GM04503 (cell line): ENCODE measurements at regions not wholly inside any gene's neighbourhood (a gene's known extent, or its start where the extent isn't known, plus 50 kb on each side); places are given as distances from the start of the nearest gene placed in this dataset.

ENCODE experiments used
- DNase-seq: peaks from one replicate; pipeline ENCODE4 v3.0.0-alpha.2; 2012; ENCODE audit warnings: low read depth

DNA sequence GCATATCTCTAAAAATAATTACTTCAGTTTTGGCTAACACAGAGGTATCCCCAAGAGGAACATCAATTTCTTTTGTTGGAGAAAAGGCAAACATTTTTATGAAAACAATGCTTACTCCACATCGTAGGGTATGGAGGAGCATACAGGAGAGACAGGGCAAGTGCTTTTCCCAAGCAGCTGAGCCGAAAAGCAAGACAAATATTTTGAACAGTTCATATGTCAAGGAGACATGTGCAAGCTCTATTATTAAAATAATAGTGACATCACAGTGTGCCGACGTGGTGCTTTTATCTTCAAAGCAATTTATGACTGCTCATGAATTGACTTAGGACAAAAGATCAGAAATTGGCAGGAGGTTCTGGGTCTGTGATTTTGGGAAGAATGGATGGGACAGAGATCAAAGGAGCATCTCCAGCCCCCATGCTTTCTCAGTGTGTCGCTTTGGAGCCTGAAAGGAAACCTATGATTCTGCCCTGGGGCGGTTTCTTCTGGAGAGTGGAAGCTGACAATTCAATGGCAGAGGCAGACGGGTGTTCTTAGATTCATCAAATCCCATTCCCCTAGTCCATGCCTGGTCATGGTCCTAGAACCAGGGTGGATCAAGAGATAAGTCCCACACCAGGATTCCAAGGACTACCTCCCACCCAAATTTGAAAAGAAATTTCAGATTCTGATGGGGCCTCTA is 97.1 kb downstream of the JCAD start:
- no peak for DNase-seq

DNA sequence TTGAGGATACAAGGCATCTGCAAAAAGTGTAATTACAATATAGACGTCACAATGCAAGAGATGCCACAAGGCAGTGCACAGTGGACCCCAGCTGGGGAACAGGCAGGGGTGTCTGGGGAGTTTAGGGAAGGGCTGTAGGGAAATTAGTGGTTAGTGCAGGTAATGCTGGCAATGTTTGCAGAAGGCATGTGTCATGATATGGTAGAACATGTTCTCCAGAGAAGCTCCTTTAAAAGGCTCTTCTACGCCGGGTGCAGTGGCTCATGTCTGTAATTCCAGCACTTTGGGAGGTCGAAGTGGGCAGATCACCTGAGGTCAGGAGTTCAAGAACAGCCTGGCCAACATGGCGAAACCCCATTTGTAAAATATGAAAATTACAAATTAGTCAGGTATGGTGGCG is 98.0 kb downstream of the JCAD start:
- DNase-seq: no peak

DNA sequence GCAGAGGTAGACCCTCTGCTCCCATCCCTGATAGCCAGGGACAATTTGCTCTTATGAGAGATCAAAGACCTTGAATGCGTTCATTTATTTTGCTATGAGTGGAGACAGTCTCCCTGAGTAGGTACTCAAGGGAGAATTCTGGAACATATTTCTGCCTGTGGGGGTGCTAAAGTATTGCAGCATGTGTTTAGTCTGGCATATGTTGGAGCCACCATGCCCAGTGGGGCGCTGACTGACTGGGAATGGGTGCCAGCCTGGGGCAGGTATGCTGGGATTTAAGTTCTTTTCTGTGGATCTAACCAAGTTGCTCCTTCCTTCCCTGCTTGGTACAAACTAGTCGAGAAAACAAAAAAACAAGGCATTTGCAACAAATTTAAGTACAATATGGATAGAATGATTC is 99.1 kb downstream of the JCAD start:
- DNase-seq: no peak

DNA sequence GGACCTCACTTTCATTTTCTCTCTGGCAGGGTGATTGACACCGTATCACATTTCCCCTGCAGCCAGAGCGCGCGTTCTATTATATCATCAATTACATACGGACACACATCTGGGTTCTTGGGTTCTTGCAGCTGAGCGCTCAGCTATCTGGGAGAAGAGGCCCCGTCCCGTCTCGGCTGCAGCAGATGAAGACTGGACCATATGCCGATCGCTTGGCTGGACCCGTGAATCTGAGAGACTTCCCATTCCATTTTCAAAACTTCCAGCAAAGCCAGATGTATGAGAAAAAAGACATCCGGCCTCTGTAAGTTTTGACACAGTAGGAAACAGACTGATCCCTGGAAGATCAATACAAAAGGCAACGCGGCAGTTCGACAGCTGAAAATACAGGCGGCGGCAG is 99.8 kb downstream of the JCAD start:
- no peak for DNase-seq

DNA sequence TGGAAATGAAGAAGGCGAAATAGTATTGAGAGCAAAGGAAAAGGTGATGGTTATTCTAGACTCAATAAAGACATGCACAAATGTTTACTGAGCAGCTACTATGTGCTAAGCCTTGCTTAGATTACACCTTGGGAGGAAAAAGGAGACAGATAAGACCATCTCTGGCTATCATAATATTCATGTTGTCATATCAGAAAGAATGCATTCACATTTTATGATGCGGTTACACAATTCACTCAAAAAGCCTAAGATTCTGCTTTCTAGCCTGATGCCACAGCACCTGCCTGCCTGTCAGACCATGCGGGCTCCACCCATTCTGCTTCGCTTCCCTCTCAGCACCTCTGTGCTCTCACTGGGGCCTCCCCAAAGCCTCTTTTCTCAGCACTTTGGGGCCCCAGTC is 100.9 kb downstream of the JCAD start:
- DNase-seq: no peak

DNA sequence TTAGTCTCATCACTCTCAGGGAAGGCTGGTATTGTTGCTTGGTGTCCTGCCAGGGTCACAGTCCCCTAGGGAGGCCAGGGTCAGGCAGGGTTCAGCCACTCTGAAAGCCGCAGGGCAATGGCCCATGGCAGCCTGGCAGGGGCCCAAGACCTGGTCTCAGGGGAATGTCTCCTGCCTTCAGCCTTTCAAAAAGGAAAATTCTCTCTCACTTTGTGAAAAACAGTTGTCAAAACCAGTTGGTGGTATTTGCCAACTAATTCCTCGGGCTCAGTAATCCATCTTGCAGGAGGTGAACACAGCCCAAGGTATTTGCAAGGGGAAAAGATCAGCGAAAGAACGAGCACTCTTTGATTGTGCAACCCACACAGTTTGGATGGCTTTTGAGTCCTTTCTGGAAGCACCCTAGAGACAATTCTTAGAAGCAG is 101.5 kb downstream of the JCAD start:
- no peak for DNase-seq

DNA sequence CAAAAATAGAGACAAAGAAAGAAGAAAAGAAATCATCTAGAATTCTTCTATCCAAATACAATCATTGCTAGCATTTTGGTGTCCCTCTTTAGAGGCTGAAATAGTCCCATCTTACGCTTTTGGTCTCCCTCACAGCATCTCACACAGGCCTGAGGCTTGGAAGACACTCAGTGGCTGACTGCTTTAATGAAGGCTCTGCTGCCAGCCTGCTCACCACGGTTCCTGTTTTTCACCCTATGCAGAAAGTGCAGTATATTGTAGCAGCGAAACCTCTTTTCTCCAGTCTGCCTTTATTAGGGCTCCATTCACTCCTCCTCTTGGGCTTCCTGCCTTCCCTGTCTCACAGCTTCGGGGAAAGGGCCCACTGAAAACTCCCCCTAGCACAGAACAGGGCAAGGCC is 102.2 kb downstream of the JCAD start:
- no peak for DNase-seq

DNA sequence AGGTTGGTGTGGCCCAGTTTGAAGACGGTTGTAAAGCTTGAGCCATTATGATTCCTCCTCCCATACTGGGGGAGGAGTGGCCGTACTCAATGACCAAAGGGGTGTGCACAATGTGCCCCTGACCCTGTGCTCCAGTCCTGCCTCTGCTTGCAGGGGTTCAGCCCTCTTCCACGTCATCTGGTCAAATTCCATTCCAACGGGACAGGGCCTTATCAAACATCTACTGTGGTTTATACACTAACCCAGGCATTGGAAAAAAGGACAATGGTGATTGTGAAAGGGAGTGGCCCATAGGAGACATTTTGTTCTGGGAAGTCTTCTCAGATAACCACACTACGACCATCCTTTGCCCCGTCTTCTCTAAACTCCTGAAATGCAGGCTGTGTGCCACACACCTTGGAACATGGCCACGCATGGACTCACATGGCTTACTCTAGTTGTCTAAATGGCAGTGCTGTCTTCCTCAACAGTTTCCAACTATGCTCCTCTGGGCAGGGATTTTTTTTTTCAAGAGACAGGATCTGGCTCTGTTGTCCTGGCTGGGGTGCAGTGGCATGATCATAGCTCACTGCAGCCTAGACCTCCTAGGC is 103.0 kb downstream of the JCAD start:
- no peak for DNase-seq

DNA sequence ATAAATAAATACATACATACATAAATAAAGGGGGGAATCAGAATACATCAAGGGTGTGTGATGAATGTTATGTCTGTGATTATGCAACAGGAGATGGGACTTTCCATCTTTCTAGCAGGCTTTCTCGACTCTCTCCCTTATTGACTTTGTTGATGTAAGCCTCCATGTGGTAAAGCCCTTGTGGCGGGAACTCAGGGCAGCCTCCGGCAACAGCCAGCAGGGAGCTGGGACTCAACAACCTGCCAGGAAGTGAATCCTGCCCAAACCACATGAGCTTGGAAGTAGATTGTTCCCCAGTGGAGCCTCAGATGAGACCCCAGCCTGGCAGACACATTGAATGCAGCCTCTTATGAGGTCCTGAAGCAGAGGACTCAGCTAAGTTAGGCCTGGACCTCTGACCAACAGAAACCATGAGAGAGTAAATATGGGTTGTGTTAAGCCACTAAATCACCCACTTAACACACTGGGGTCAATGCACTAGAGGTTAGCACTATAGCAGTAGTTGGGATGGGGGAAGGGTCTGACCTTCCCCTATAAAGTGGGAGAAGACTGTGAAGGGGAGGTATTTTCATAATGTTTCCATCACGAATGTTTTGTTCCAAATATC is 104.0 kb downstream of the JCAD start:
- DNase-seq: no peak

DNA sequence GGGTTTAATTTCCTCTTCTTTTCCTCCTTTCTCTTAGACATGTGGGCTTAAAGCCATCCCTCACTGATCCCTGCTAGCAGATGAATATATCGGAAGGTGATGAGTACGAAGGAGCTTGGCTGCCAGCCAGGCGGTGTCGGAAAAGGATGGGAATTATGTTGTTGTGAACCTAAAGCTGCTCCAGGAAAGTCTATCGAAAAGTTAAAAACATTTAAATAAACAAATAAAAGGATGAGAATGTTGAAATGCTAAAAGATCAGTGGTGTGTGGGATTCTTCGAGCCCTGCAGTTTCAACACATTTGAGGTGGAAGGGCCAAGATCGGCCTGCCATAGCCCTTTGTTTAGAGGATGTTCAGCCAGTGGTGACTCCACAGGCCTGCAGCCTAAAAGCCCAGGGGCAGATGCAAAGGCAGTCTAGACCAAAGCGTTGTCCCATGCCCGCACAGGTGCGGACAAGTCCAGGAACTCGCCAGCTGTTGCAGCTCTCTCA is 107.9 kb downstream of the JCAD start:
- no peak for DNase-seq

DNA sequence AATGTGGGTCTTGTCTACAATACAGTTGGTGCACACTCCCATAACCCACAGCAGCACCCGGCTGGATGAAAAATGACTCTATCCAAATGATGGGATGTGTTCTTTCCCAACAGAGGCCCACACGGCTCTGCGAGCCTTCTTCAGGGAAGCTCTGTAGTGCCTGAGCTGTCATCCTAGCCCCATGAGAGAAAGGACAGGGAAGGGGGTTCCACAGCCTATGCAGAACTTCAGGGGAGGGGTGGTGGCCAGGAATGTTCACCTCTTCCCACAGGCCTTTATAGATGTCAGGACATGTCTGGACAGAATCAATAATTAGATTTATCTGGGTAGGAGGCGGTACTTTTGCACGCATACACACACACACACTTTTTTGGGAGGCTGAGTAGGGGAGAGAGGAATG is 109.0 kb downstream of the JCAD start:
- no peak for DNase-seq

DNA sequence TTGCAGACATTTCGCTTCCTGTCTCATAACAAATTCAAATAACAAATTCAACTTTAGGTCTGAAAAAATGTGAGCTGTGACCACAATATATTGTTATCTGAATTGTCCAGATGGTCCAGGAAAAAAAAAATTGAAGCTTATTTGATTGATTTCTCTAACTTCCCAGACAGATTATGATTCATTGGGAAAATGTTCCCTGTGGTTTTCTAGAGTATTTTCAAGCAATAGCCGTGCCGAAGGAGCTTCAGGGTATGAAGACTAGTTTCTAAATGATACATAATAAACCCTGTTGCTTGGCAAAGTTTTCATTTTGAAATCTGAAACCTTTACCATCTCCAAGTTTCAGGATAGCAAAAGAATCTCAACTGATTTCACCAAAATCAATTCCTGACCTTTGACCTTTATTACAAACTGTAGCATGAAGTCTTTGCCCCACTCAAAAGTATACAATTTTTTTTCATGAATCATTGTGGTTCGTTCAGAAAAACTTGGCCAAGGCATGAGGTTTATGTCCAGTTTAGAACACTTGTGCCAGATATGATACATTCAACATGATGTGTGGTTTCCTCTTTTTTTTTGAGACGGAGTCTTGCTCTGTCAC is 109.9 kb downstream of the JCAD start:
- peak; percentile 97 for DNase-seq

DNA sequence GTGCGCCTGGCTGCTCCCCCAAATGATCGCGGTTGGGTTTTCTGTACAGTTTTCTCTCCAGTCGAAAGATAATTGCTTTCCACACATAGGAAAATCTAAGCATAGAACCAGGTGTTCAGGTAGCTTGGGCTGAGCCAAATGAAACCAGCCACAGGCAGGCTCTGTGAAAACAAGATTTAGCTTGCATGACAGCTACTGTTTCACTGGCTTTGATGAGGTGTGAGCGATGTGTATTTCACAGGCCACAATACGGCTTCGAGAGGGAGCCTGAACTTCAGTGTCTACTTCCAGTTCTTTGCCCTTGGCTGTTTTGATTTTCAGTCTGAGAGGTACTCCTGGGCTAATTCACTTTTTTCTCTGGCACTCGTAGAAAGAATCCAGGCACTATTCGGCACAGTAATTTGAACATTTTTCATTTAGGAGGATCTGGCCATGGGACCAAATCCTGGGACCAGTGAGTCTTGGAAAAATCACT is 110.5 kb downstream of the JCAD start:
- peak; percentile 35 for DNase-seq

DNA sequence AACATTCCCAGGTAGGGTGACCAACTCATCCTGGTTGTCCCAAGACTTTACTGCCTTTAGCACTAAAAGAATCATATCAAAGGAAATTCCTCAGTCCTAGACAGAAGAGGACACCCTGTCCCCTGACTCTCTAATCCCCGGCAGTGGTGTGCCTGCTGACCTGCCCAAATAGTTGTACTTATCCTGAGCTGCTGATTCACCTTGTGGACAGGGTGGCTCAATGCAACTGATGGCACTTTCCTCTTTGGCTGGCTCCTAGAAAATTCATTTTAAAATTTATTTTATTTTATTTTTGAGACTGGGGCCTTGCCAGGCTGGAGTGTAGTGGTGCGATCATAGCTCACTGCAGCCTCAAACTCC is 111.7 kb downstream of the JCAD start:
- no peak for DNase-seq

DNA sequence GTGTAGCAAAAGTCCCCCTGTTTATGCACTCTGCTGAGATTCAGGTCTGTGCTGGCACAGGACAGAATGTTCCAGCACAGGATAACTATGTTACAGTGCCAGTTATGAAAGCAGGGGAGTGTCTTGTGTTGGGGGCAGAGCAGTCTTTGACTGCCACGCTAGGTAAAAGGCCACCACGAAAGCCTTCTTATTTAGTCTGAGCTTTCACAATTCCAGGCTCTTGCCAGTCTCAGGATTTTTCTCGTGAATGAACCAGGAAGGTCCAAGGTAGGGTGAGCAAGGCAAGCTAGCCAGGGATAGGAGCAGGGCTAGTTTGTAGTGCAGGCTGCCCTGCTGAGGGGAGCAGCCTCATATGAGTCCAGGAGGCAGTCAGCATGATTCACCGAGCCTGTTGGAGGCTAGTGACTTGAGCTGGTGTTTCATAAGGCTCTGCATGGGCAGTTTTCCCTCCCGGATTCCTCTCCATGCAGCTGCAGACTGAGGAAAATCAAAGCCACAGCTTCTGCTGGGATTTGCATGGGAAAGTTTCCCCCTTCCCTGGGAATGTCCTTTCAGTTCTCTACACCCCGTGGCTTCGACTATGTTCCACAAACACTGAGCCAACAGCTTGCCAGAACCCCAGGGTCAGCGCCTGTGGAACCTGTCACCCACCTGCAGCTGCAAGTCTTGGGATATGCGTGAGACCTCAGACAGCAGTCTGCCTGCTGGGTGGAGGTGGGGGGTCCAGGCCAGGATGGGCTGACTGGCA is 112.3 kb downstream of the JCAD start:
- peak; percentile 56 for DNase-seq

DNA sequence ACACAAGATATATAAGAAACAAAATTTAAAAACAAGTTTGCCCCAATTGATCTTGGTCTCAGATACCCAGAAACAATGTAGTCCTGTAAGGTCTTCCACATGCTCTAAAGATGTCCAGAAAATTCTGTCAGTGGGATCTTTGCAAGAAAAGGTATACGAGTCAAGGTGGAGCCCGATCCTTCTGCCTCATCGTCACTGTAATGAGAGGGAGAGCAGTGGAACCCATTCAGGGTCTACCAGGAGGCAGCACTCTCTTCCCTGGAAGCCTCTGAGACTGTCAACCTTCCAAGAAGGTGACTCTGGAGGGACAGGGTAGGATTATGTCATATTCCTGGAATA is 112.8 kb downstream of the JCAD start:
- no peak for DNase-seq

DNA sequence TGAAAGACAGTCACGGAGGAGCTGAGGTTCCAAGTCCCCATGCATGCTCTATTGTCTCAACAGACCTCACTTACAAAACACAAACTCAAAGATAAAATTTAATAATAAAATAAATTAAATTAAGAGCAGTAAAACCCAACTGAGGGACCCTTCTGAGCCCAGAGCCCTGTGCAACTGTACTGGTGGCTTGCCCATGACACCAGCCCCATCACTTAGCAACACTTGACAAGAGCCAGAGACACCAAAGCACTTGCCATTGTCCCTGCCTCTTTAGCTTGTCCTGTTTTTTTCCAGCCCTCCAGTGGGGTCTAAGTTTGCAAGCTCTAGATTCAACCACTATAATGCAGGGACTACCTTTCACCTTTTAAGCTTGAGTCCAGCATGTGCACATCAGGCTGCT is 117.9 kb downstream of the JCAD start:
- DNase-seq: no peak

DNA sequence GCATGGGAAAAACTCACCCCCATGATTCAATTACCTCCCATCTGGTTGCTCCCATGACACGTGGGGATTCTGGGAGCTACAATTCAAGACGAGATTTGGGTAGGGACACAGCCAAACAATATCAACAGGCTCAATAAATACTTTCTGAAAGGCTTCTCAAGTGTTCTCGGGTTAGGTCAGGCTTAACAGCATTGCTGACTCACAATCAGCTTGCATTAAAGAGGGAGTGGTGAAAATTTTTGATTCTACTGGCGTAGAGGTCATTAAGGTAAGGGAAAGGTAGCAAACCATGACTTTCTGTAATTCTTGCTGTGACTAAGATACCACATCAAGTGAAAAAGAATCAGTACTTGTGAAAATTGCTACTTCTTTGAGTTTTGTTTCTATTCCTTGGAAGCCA is 126.4 kb downstream of the JCAD start:
- no peak for DNase-seq

DNA sequence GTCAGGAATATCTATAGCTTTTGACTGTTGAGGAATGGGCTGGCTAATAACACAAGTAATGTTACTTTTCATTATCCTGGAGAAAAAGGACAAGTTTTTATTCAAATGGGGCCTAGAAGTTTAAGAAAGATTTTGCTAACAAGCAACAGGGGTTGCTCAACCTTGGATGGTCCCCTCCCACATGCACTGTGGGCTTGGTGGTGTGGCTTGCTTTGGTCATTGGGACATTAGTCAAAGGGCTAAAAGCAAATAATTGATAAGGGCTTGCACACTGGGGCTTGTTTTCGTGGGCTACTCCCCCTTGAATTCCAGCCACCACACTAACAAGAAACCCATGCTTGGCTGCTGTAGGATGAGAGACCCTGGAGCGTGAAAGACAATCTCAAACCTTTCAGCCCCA is 127.6 kb downstream of the JCAD start:
- no peak for DNase-seq

DNA sequence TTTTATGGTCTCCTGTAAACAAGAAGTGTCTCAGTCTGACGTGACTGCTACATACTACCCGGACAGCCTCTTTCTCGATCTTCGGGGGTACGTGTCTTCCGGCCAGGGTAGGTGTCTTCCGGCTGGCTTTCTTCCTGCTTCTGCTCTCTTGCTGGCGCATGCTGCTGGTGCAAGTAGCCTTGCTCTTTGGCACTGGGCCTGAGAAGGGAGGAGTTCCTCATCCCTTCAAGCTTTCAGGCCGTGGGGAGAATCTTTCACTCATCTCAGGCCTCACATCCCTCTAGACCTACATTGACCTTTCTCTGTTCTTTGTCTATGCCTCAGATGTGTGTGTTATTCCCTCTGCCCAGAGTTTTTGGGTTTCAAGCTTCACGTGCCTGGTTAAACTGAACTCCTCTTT is 130.4 kb downstream of the JCAD start:
- DNase-seq: no peak

DNA sequence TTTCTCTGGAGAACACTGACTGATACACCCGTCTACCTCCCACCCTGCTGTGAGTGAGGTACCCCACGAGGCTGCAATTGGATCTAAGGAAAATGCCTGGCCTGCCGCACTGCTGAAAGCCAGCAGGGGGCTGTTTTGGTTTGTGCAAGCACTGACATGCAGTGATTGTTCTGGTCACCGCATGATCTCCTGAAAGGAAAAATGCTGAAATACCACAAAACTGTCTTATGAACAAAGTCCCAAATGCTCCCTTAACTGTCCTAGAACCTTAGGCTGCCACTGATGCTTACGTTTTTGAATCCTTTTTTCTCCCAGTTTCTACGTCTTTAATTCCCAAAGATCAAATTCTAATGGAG is 132.7 kb downstream of the JCAD start:
- no peak for DNase-seq

DNA sequence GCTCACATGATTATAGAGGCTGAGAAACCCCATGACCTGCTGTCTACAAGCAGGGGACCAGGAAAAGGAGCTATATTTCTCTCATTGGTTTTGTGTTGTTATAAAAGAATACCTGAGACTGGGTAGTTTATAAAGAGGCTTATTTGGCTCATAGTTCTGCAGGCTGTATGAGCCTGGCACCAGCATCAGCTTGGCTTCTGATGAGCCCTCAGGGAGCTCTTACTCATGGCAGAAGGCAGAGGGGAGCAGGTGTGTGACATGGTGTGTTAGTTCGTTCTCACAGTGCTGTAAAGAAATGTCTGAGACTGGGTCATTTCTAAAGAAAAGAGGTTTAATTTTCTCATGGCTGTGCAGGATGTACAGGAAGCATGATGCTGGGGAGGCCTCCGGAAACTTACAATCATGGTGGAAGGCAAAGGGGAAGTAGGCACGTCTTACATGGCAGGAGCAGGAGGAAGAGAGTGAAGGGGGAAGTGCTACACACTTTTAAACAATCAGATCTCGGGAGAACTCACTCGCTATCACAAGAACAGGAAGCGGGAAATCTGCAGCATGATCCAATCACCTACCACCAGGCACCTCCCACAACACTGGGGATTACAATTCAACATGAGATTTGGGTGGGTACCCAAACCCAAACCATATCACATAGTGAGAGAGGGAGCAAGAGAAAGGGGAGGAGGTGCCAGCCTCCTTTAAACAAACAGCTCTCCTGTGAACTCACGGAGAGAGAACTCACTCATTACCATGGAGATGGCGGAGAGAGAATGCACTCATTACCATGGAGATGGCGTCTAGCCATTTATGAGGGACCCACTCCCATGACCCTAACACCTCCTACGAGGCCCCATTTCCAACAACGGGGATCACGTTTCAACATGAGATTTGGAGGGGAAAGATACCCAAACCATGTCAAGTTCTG is 133.4 kb downstream of the JCAD start:
- no peak for DNase-seq
